NT2/D1 (cell line): ENCODE measurements at regions not wholly inside any gene's neighbourhood (a gene's known extent, or its start where the extent isn't known, plus 50 kb on each side); places are given as distances from the start of the nearest gene placed in this dataset.
"Not testable (repeated sequence)": the region's sequence is repeated elsewhere in the genome, so short reads cannot be mapped to it uniquely, and the experiment has no call there.

Experiments
- DNase-seq: peaks from one replicate; pipeline ENCODE4 v3.0.0-alpha.2; 2011; ENCODE audit warnings: low read depth, low spot score
- H3K27me3 ChIP-seq: 2 replicates; pipeline ENCODE4 v1.6.0; 2011; ENCODE audit warnings: mild to moderate bottlenecking; ENCODE audit not compliant: insufficient read length, insufficient read depth
- H3K36me3 ChIP-seq: 2 replicates; pipeline ENCODE4 v1.6.1; 2011; ENCODE audit warnings: mild to moderate bottlenecking, low read length, mixed read lengths; ENCODE audit not compliant: insufficient read depth, insufficient read length
- H3K4me1 ChIP-seq: 2 replicates; pipeline ENCODE4 v1.5.1; 2011; ENCODE audit not compliant: insufficient read depth, insufficient read length
- H3K4me3 ChIP-seq: 2 replicates; pipeline ENCODE4 v1.5.1; 2011; ENCODE audit warnings: low read depth; ENCODE audit not compliant: insufficient read length
- H3K9ac ChIP-seq: 2 replicates; pipeline ENCODE4 v1.6.0; 2011; ENCODE audit warnings: low read depth; ENCODE audit not compliant: insufficient read length
- H3K9me3 ChIP-seq: 2 replicates; pipeline ENCODE4 v1.5.1; 2011; ENCODE audit warnings: mild to moderate bottlenecking, low read length; ENCODE audit not compliant: insufficient read depth
- SUZ12 ChIP-seq: IDR thresholded peaks from 2 replicates; pipeline ENCODE4 v1.6.1; 2011; ENCODE audit not compliant: insufficient read length, insufficient read depth; ENCODE audit errors: extremely low read depth
- YY1 ChIP-seq: IDR thresholded peaks from 2 replicates; pipeline ENCODE4 v1.6.1; 2011; ENCODE audit not compliant: insufficient read length, insufficient read depth
- ZNF274 ChIP-seq: IDR thresholded peaks from 2 replicates; pipeline ENCODE4 v1.6.1; 2011; ENCODE audit warnings: mild to moderate bottlenecking, low read depth, low read length

- no peak for TF ChIP-seq ZNF274
- TF ChIP-seq SUZ12 = no peak
- no peak for TF ChIP-seq YY1
- no peak overlapping the region for H3K4me3 ChIP-seq
- H3K27me3 ChIP-seq = no peaks in the 10 kb centered on the region
- no peaks in the 10 kb centered on the region for H3K36me3 ChIP-seq
- no peaks in the 10 kb centered on the region for H3K4me1 ChIP-seq
- DNase-seq = no peak
- H3K9ac ChIP-seq = no peak overlapping the region
- H3K9me3 ChIP-seq = no peaks in the 10 kb centered on the region
Observed at GRCh38 chr6:51218181-51218580, 399.5 kb downstream of the TFAP2B start.

- not testable (repeated sequence) for DNase-seq, H3K36me3 ChIP-seq, H3K9me3 ChIP-seq, H3K4me1 ChIP-seq, H3K9ac ChIP-seq, H3K27me3 ChIP-seq, H3K4me3 ChIP-seq
Observed at GRCh38 chr6:51224580-51225240, 406.0 kb downstream of the TFAP2B start.

- no peak overlapping the region for H3K9ac ChIP-seq
- H3K36me3 ChIP-seq = no peaks in the 10 kb centered on the region
- TF ChIP-seq SUZ12 (no peak), ZNF274 (no peak), YY1 (no peak)
- H3K4me3 ChIP-seq = no peak overlapping the region
- DNase-seq = no peak
- no peaks in the 10 kb centered on the region for H3K4me1 ChIP-seq
- no peaks in the 10 kb centered on the region for H3K9me3 ChIP-seq
- H3K27me3 ChIP-seq = no peaks in the 10 kb centered on the region
Observed at GRCh38 chr6:51241376-51241775, 422.7 kb downstream of the TFAP2B start.

GRCh38 chr6:51249798-51250197, 431.1 kb downstream of the TFAP2B start:
- H3K36me3 ChIP-seq = no peaks in the 10 kb centered on the region
- DNase-seq = no peak
- no peak overlapping the region for H3K4me3 ChIP-seq
- H3K9ac ChIP-seq = no peak overlapping the region
- no peak for TF ChIP-seq YY1
- TF ChIP-seq SUZ12 = no peak
- TF ChIP-seq ZNF274 = no peak
- no peaks in the 10 kb centered on the region for H3K9me3 ChIP-seq
- no peaks in the 10 kb centered on the region for H3K27me3 ChIP-seq
- no peaks in the 10 kb centered on the region for H3K4me1 ChIP-seq

GRCh38 chr6:51250317-51250716, 431.6 kb downstream of the TFAP2B start:
- Histone ChIP-seq H3K4me3 (no peak overlapping the region), H3K27me3 (no peaks in the 10 kb centered on the region), H3K9ac (no peak overlapping the region), H3K9me3 (no peaks in the 10 kb centered on the region), H3K36me3 (no peaks in the 10 kb centered on the region), H3K4me1 (no peaks in the 10 kb centered on the region)
- no peak for DNase-seq
- TF ChIP-seq YY1 = no peak
- TF ChIP-seq SUZ12 = no peak
- TF ChIP-seq ZNF274 = no peak

- no peak for TF ChIP-seq ZNF274
- TF ChIP-seq YY1 = no peak
- TF ChIP-seq SUZ12 = no peak
- Histone ChIP-seq H3K27me3 (no peaks in the 10 kb centered on the region), H3K9ac (no peak overlapping the region), H3K9me3 (no peaks in the 10 kb centered on the region), H3K4me1 (no peaks in the 10 kb centered on the region), H3K36me3 (no peaks in the 10 kb centered on the region), H3K4me3 (no peak overlapping the region)
- DNase-seq = no peak
Observed at GRCh38 chr6:51257938-51258337, 439.3 kb downstream of the TFAP2B start.

GRCh38 chr6:51260003-51260402, 441.3 kb downstream of the TFAP2B start:
- DNase-seq = no peak
- no peaks in the 10 kb centered on the region for H3K9me3 ChIP-seq

GRCh38 chr6:51261691-51262090, 443.0 kb downstream of the TFAP2B start:
- Histone ChIP-seq H3K36me3 (no peaks in the 10 kb centered on the region), H3K9ac (no peak overlapping the region), H3K9me3 (no peaks in the 10 kb centered on the region), H3K4me3 (no peak overlapping the region), H3K27me3 (no peaks in the 10 kb centered on the region), H3K4me1 (no peaks in the 10 kb centered on the region)
- TF ChIP-seq YY1 (no peak), SUZ12 (no peak), ZNF274 (no peak)
- DNase-seq = no peak

More at GRCh38 chr6:51260003-51260402, 441.3 kb downstream of the TFAP2B start:
- Histone ChIP-seq H3K4me3 (no peak overlapping the region), H3K36me3 (no peaks in the 10 kb centered on the region), H3K9ac (no peak overlapping the region), H3K27me3 (no peaks in the 10 kb centered on the region), H3K4me1 (no peaks in the 10 kb centered on the region)
- no peak for TF ChIP-seq YY1
- TF ChIP-seq SUZ12 = no peak
- no peak for TF ChIP-seq ZNF274
